ENCODE measurements at regions not wholly inside any gene's neighbourhood (a gene's known extent, or its start where the extent isn't known, plus 50 kb on each side); places are given as distances from the start of the nearest gene placed in this dataset.
"Not testable (repeated sequence)": the region's sequence is repeated elsewhere in the genome, so short reads cannot be mapped to it uniquely, and the experiment has no call there.

- DNase-seq (ENCODE audit: low spot score), result not testable (repeated sequence)
Observed at GRCh38 chr10:109809954-109810353, 113.4 kb downstream of the XPNPEP1 start.

GRCh38 chr10:109801191-109801590, 122.1 kb downstream of the XPNPEP1 start:
- DNase-seq (ENCODE audit: low spot score), result not testable (repeated sequence)

GRCh38 chr10:109790647-109791046, 132.7 kb downstream of the XPNPEP1 start:
- no peak for DNase-seq (ENCODE audit: low spot score)

GRCh38 chr10:109784236-109784635, 139.1 kb downstream of the XPNPEP1 start:
- no peak for DNase-seq (ENCODE audit: low spot score)

- no peak for DNase-seq (ENCODE audit: low spot score)
Observed at GRCh38 chr10:109783286-109783685, 140.0 kb downstream of the XPNPEP1 start.

GRCh38 chr10:109780997-109781396, 142.3 kb downstream of the XPNPEP1 start:
- no peak for DNase-seq (ENCODE audit: low spot score)

GRCh38 chr10:109778993-109779392, 144.3 kb downstream of the XPNPEP1 start:
- DNase-seq (ENCODE audit: low spot score), result no peak

- DNase-seq (ENCODE audit: low spot score), result no peak
Observed at GRCh38 chr10:109774121-109774440, 149.2 kb downstream of the XPNPEP1 start.

- DNase-seq (ENCODE audit: low spot score), result no peak
Observed at GRCh38 chr10:109773288-109774120, 149.8 kb downstream of the XPNPEP1 start.

GRCh38 chr10:109770663-109771062, 152.6 kb downstream of the XPNPEP1 start:
- DNase-seq (ENCODE audit: low spot score), result no peak

GRCh38 chr10:109769966-109770365, 153.3 kb downstream of the XPNPEP1 start:
- no peak for DNase-seq (ENCODE audit: low spot score)

GRCh38 chr10:109765838-109766237, 157.5 kb downstream of the XPNPEP1 start:
- no peak for DNase-seq (ENCODE audit: low spot score)

GRCh38 chr10:109762555-109762954, 160.8 kb downstream of the XPNPEP1 start:
- DNase-seq (ENCODE audit: low spot score), result no peak

GRCh38 chr10:109757670-109758069, 165.6 kb downstream of the XPNPEP1 start:
- not testable (repeated sequence) for DNase-seq (ENCODE audit: low spot score)

GRCh38 chr10:109746861-109747260, 176.4 kb downstream of the XPNPEP1 start:
- no peak for DNase-seq (ENCODE audit: low spot score)

GRCh38 chr10:109744020-109744419, 179.3 kb downstream of the XPNPEP1 start:
- DNase-seq (ENCODE audit: low spot score), result no peak

GRCh38 chr10:109743574-109743973, 179.7 kb downstream of the XPNPEP1 start:
- no peak for DNase-seq (ENCODE audit: low spot score)

GRCh38 chr10:109743146-109743545, 180.2 kb downstream of the XPNPEP1 start:
- no peak for DNase-seq (ENCODE audit: low spot score)

GRCh38 chr10:109741712-109742111, 181.6 kb downstream of the XPNPEP1 start:
- DNase-seq (ENCODE audit: low spot score), result no peak

- no peak for DNase-seq (ENCODE audit: low spot score)
Observed at GRCh38 chr10:109740436-109740835, 182.9 kb downstream of the XPNPEP1 start.

- no peak for DNase-seq (ENCODE audit: low spot score)
Observed at GRCh38 chr10:109737626-109738025, 185.7 kb downstream of the XPNPEP1 start.

GRCh38 chr10:109737009-109737408, 186.3 kb downstream of the XPNPEP1 start:
- DNase-seq (ENCODE audit: low spot score), result no peak

GRCh38 chr10:109735776-109736175, 187.5 kb downstream of the XPNPEP1 start:
- no peak for DNase-seq (ENCODE audit: low spot score)

Measured in mucosa of gallbladder (tissue), 1 donor.